Stomach (tissue), 8 donors: ENCODE measurements at regions not wholly inside any gene's neighbourhood (a gene's known extent, or its start where the extent isn't known, plus 50 kb on each side); places are given as distances from the start of the nearest gene placed in this dataset.

Source experiments
- DNase-seq, 2 donors: peaks; one replicate each; pipeline versions ENCODE4 v3.0.0 to v3.0.0-alpha.2; 2013 to 2019
- H3K27ac ChIP-seq, 5 donors: fragments of 200-600 bp in 4 of 5; sonication (generic) in 4 of 5; one replicate each; pipeline ENCODE4 v1.5.1; 2013 to 2019; ENCODE audit warnings: mild to moderate bottlenecking in 1 of 5, moderate library complexity in 1 of 5
- H3K27me3 ChIP-seq, 3 donors: fragments of 200-600 bp; sonication (generic); one replicate each; pipeline ENCODE4 v1.5.1; 2017 to 2019; ENCODE audit warnings: mixed run types in 1 of 3
- H3K36me3 ChIP-seq, 4 donors: fragments of 200-600 bp; sonication (generic); 1 replicate in 3 of 4; 2 replicates in 1 of 4; pipeline ENCODE4 v1.5.1; 2016 to 2019
- H3K4me1 ChIP-seq, 4 donors: fragments of 200-600 bp; sonication (generic); one replicate each; pipeline ENCODE4 v1.5.1; 2016 to 2019
- H3K4me3 ChIP-seq, 4 donors: fragments of 200-600 bp; sonication (generic) in 3 of 4; one replicate each; pipeline ENCODE4 v1.5.1; 2016 to 2019; ENCODE audit warnings: mild to moderate bottlenecking in 1 of 4
- H3K9me3 ChIP-seq, 4 donors: fragments of 200-600 bp; sonication (generic); one replicate each; pipeline ENCODE4 v1.5.1; 2016 to 2019
- CTCF ChIP-seq, 7 experiments: fragments of 450-650 bp in 4 of 7; fragments of 200-600 bp in 3 of 7; sonication (generic) in 3 of 7; IDR thresholded peaks; one replicate each; pipeline ENCODE4 v1.5.1; 2016 to 2019; ENCODE audit warnings: antibody characterized with exemption in 7 of 7, control low read depth in 2 of 7, mild to moderate bottlenecking in 1 of 7
- EP300 ChIP-seq: sonication (generic); formaldehyde crosslinking; IDR thresholded peaks from one replicate; pipeline ENCODE4 v1.6.1; 2017; ENCODE audit warnings: antibody characterized with exemption
- POLR2A ChIP-seq, 4 donors: fragments of 450-650 bp; IDR thresholded peaks; one replicate each; pipeline ENCODE4 v1.6.1; 2016; ENCODE audit warnings: antibody characterized with exemption in 4 of 4, control low read depth in 2 of 4, mild to moderate bottlenecking in 1 of 4, moderate library complexity in 1 of 4
- POLR2AphosphoS5 ChIP-seq, 3 donors: sonication (generic); formaldehyde crosslinking; IDR thresholded peaks; one replicate each; pipeline ENCODE4 v1.6.1; 2016; ENCODE audit warnings: antibody characterized with exemption in 3 of 3
- WGBS, 5 donors: extraction: QIAGEN DNeasy Blood & Tissue Kit in 3 of 5; methylation state at CpG; one replicate each; pipeline versions ENCODE4 v1.1.5 to v1.1.7; 2013 to 2018; 5-methylcytosine and 5-hydroxymethylcytosine counted together
- intact Hi-C: fragments of 100-400 bp; cut with DNase I; formaldehyde crosslinking; loops from one replicate; pipeline ENCODE4 v1.15.1; 2023; ENCODE audit warnings: low total_unique reads
- donor health status: healthy with polysubstance abuse.
- donor health status: Bipolar disorder and iron deficiency.
- donor health status: healthy.

GRCh38 chr3:87121856-87122255 lies 105.3 kb upstream of the CHMP2B start:
- no peaks in the 10 kb centered on the region for H3K36me3 ChIP-seq
- DNase-seq, result no peak
- no peak overlapping the region for H3K4me3 ChIP-seq
- TF ChIP-seq CTCF (IDR thresholded peaks at IDR 0.05) (no peak), EP300 (no peak), POLR2AphosphoS5 (IDR thresholded peaks at IDR 0.05) (no peak), POLR2A (IDR thresholded peaks at IDR 0.05) (no peak)
- H3K9me3 ChIP-seq, result no peaks in the 10 kb centered on the region
- intact Hi-C loops, result no loop called here
- no peak overlapping the region for H3K27ac ChIP-seq
- no peaks in the 10 kb centered on the region for H3K27me3 ChIP-seq
- no peaks in the 10 kb centered on the region for H3K4me1 ChIP-seq
- WGBS, 5 donors, result 45 to 65% (median 56%) methylated on average over 2 of the region's 2 CpGs

GRCh38 chr3:87120881-87121280 lies 106.2 kb upstream of the CHMP2B start:
- TF ChIP-seq CTCF (IDR thresholded peaks at IDR 0.05) (no peak), POLR2A (IDR thresholded peaks at IDR 0.05) (no peak), POLR2AphosphoS5 (IDR thresholded peaks at IDR 0.05) (no peak), EP300 (no peak)
- no peaks in the 10 kb centered on the region for H3K36me3 ChIP-seq

GRCh38 chr3:87120236-87120635 lies 106.9 kb upstream of the CHMP2B start:
- Histone ChIP-seq H3K9me3 (no peaks in the 10 kb centered on the region), H3K36me3 (no peaks in the 10 kb centered on the region), H3K27ac (no peak overlapping the region), H3K4me3 (no peak overlapping the region), H3K4me1 (no peaks in the 10 kb centered on the region), H3K27me3 (no peaks in the 10 kb centered on the region)
- DNase-seq, result no peak
- intact Hi-C loops, result no loop called here
- no peak for TF ChIP-seq CTCF (IDR thresholded peaks at IDR 0.05)
- TF ChIP-seq EP300, result no peak
- TF ChIP-seq POLR2A (IDR thresholded peaks at IDR 0.05), result no peak
- TF ChIP-seq POLR2AphosphoS5 (IDR thresholded peaks at IDR 0.05), result no peak
- 45 to 67% (median 57%) methylated on average over 1 of the region's 1 CpG for WGBS, 5 donors

More at GRCh38 chr3:87120881-87121280, 106.2 kb upstream of the CHMP2B start:
- 58 to 68% (median 63%) methylated on average over 2 of the region's 2 CpGs for WGBS, 5 donors
- H3K4me1 ChIP-seq, result no peaks in the 10 kb centered on the region
- no peaks in the 10 kb centered on the region for H3K27me3 ChIP-seq
- DNase-seq, result peak in 1 of 2 donors; percentile 24
- no peak overlapping the region for H3K4me3 ChIP-seq
- no peaks in the 10 kb centered on the region for H3K9me3 ChIP-seq
- intact Hi-C loops, result no loop called here
- no peak overlapping the region for H3K27ac ChIP-seq

GRCh38 chr3:87109465-87109864 lies 117.6 kb upstream of the CHMP2B start:
- DNase-seq, result no peak
- Histone ChIP-seq H3K9me3 (peaks cover 0 to 8% (median 2%) of the 10 kb centered on the region in 4 donors), H3K27me3 (no peaks in the 10 kb centered on the region), H3K27ac (no peak overlapping the region), H3K4me1 (no peaks in the 10 kb centered on the region), H3K36me3 (no peaks in the 10 kb centered on the region), H3K4me3 (no peak overlapping the region)
- intact Hi-C loops, result no loop called here
- WGBS, 5 donors, result 52 to 75% (median 63%) methylated on average over 1 of the region's 1 CpG
- no peak for TF ChIP-seq EP300
- TF ChIP-seq POLR2AphosphoS5 (IDR thresholded peaks at IDR 0.05), result no peak
- no peak for TF ChIP-seq POLR2A (IDR thresholded peaks at IDR 0.05)
- TF ChIP-seq CTCF (IDR thresholded peaks at IDR 0.05), result no peak
